Thymus (tissue), 11 donors: ENCODE measurements at regions not wholly inside any gene's neighbourhood (a gene's known extent, or its start where the extent isn't known, plus 50 kb on each side); places are given as distances from the start of the nearest gene placed in this dataset.

Experiments
- DNase-seq, 9 donors: peaks; one replicate each; pipeline ENCODE4 v3.0.0-alpha.2; 2013; ENCODE audit warnings: low spot score in 9 of 9, low read depth in 6 of 9, missing footprints in 1 of 9
- H3K27ac ChIP-seq, 2 donors: one replicate each; pipeline ENCODE4 v1.5.1; 2013; ENCODE audit warnings: control low read depth in 1 of 2, low read depth in 1 of 2, low read length in 1 of 2, mild to moderate bottlenecking in 1 of 2, moderate library complexity in 1 of 2
- H3K27me3 ChIP-seq, 2 donors: one replicate each; pipeline ENCODE4 v1.5.1; 2013; ENCODE audit warnings: low read length in 1 of 2; ENCODE audit not compliant: control insufficient read depth in 2 of 2, insufficient read depth in 1 of 2
- H3K36me3 ChIP-seq, 2 donors: one replicate each; pipeline ENCODE4 v1.5.1; 2013; ENCODE audit warnings: low read length in 1 of 2, mild to moderate bottlenecking in 1 of 2, moderate library complexity in 1 of 2; ENCODE audit not compliant: control insufficient read depth in 2 of 2, insufficient read depth in 2 of 2
- H3K4me1 ChIP-seq, 2 donors: one replicate each; pipeline ENCODE4 v1.5.1; 2013; ENCODE audit warnings: low read length in 2 of 2; ENCODE audit not compliant: control insufficient read depth in 2 of 2, insufficient read depth in 2 of 2
- H3K4me3 ChIP-seq, 2 donors: one replicate each; pipeline ENCODE4 v1.5.1; 2013; ENCODE audit warnings: low read length in 2 of 2, control low read depth in 1 of 2, mild to moderate bottlenecking in 1 of 2
- H3K9me3 ChIP-seq, 2 donors: one replicate each; pipeline ENCODE4 v1.5.1; 2013; ENCODE audit warnings: low read length in 1 of 2, mild to moderate bottlenecking in 1 of 2; ENCODE audit not compliant: control insufficient read depth in 2 of 2, insufficient read depth in 1 of 2
- WGBS: extraction: QIAGEN DNeasy Blood & Tissue Kit; methylation state at CpG from one replicate; pipeline ENCODE4 v1.1.7; 2013; 5-methylcytosine and 5-hydroxymethylcytosine counted together
- donor health status: healthy.

DNA sequence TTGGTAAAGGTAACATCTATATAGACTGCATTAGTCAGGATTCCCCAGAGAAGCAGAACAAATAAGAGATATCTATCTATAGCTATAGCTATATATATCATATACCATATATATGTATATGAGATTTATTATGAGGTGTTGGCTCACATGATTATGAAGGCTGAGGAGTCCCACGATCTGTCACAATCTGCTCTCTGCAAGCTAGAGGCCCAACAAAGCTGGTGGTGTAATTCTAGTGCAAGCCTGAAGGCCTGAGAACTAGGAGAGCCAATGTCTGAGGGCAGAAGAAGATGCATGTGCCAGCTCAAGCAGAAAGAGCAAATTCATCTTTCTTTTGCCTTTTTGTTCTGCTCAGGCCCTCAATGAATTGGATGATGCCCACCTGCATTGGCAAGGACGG lies 102.2 kb upstream of the PLPPR1 start:
- no peak overlapping the region for H3K27ac ChIP-seq
- DNase-seq = no peak
- 92% methylated on average over 2 of the region's 2 CpGs for WGBS

GRCh38 chr9:100927763-100928162 lies 100.8 kb upstream of the PLPPR1 start:
- no peaks in the 10 kb centered on the region for H3K36me3 ChIP-seq
- no peak overlapping the region for H3K4me3 ChIP-seq
- 98% methylated on average over 2 of the region's 2 CpGs for WGBS
- H3K27ac ChIP-seq = no peak overlapping the region
- H3K9me3 ChIP-seq = no peaks in the 10 kb centered on the region
- H3K4me1 ChIP-seq = no peaks in the 10 kb centered on the region
- H3K27me3 ChIP-seq = no peaks in the 10 kb centered on the region
- no peak for DNase-seq

More for the DNA sequence above, 102.2 kb upstream of the PLPPR1 start:
- Histone ChIP-seq H3K36me3 (no peaks in the 10 kb centered on the region), H3K4me1 (no peaks in the 10 kb centered on the region), H3K4me3 (no peak overlapping the region), H3K27me3 (no peaks in the 10 kb centered on the region), H3K9me3 (no peaks in the 10 kb centered on the region)

DNA sequence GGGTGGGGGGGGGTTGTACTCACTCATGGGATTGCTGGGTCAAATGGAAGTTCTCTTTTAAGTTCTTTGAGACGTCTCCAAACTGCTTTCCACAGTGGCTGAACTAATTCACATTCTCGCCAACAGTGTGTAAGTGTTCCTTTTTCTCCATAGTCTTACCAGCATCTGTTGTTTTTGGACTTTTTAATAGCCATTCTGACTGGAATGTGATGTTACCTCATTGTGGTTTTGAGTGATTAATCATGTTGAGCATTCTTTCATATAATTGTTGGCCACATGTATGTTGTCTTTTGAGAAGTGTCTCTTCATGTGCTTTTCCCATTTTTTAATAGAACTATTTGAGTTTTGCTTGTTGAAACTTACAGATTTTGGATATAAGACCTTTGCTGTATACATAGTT lies 94.9 kb upstream of the PLPPR1 start:
- WGBS = 93% methylated on average over 2 of the region's 2 CpGs
- Histone ChIP-seq H3K9me3 (peaks cover 0 to 12% of the 10 kb centered on the region in 2 donors), H3K4me3 (no peak overlapping the region), H3K4me1 (no peaks in the 10 kb centered on the region), H3K36me3 (no peaks in the 10 kb centered on the region), H3K27ac (no peak overlapping the region), H3K27me3 (no peaks in the 10 kb centered on the region)
- no peak for DNase-seq

DNA sequence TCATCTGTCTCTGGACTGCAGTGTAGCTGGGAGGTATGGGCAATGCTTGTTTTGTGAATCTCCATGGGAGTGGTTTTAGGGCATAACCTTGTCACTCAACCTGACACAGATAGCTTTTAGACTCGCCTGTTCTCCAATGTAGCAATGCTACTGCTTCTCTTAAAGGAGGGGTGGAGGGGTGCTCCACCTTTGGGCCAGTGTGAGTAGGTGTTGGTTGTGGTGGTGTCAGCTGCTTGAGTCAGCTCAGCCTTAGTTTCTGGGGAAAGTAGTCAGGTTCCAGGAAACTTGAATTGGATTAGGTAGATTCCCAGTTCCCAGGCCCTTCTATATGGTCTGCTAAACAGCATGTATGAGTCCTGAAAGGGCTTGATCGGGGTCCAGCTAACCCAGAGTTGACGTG lies 91.1 kb upstream of the PLPPR1 start:
- Histone ChIP-seq H3K9me3 (peaks cover 0 to 12% of the 10 kb centered on the region in 2 donors), H3K27me3 (no peaks in the 10 kb centered on the region), H3K36me3 (no peaks in the 10 kb centered on the region), H3K4me1 (no peaks in the 10 kb centered on the region), H3K27ac (no peak overlapping the region), H3K4me3 (no peak overlapping the region)
- 89% methylated on average over 3 of the region's 3 CpGs for WGBS
- DNase-seq = no peak

DNA sequence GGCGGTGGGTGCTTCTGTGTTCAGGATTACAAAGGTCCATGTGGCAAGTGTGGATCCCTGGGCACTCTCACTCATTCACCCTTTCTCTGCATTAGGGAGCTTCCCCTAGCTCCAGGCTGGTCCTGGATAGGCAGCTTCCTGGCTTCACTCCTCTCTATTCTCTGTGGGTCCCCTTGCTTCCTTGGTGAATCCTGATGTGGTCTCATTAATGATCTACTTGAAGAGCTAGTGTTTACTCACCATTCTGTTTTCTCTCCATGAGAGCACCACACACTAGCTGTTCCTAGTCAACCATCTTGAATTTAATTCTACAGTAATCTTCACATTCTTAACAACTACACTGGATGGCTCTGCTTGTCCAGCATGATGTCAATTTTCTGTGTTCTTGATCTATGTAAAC lies 90.0 kb upstream of the PLPPR1 start:
- H3K4me3 ChIP-seq = no peak overlapping the region
- no peaks in the 10 kb centered on the region for H3K4me1 ChIP-seq
- peaks cover 0 to 12% of the 10 kb centered on the region in 2 donors for H3K9me3 ChIP-seq
- 97% methylated on average over 1 of the region's 1 CpG for WGBS
- no peaks in the 10 kb centered on the region for H3K27me3 ChIP-seq
- no peak for DNase-seq
- no peaks in the 10 kb centered on the region for H3K36me3 ChIP-seq
- H3K27ac ChIP-seq = no peak overlapping the region

GRCh38 chr9:100939636-100940035 lies 88.9 kb upstream of the PLPPR1 start:
- no peak overlapping the region for H3K27ac ChIP-seq
- H3K36me3 ChIP-seq = no peaks in the 10 kb centered on the region
- no peaks in the 10 kb centered on the region for H3K4me1 ChIP-seq
- no peak overlapping the region for H3K4me3 ChIP-seq
- H3K27me3 ChIP-seq = no peaks in the 10 kb centered on the region
- DNase-seq = no peak
- H3K9me3 ChIP-seq = peaks cover 0 to 12% of the 10 kb centered on the region in 2 donors

- H3K27ac ChIP-seq = no peak overlapping the region
- no peaks in the 10 kb centered on the region for H3K27me3 ChIP-seq
- no peaks in the 10 kb centered on the region for H3K4me1 ChIP-seq
- WGBS = 96% methylated on average over 3 of the region's 3 CpGs
- H3K9me3 ChIP-seq = no peaks in the 10 kb centered on the region
- no peak overlapping the region for H3K4me3 ChIP-seq
- no peak for DNase-seq
- no peaks in the 10 kb centered on the region for H3K36me3 ChIP-seq
Observed at GRCh38 chr9:100959226-100959625, 69.3 kb upstream of the PLPPR1 start.
